Keratinocyte (primary cell): ENCODE measurements at regions not wholly inside any gene's neighbourhood (a gene's known extent, or its start where the extent isn't known, plus 50 kb on each side); places are given as distances from the start of the nearest gene placed in this dataset.

ENCODE experiments used
- DNase-seq: peaks from one replicate; pipeline ENCODE4 v3.0.0-alpha.2; 2011; ENCODE audit warnings: low read depth, missing footprints, low spot score
- FAIRE-seq: peaks from 2 replicates; lab custom pipeline; 2011; peaks lifted over from hg19 to GRCh38; lab: Jason Lieb, UNC
- H2AFZ ChIP-seq: 2 replicates; pipeline ENCODE4 v1.6.0; 2012; ENCODE audit warnings: low read length, control low read depth, inconsistent platforms; ENCODE audit not compliant: control insufficient read depth
- H3K27ac ChIP-seq: 2 replicates; pipeline ENCODE4 v1.5.1; 2011; ENCODE audit warnings: low read length; ENCODE audit not compliant: control insufficient read depth, insufficient read depth
- H3K27me3 ChIP-seq: 3 replicates; pipeline ENCODE4 v1.6.0; 2011; ENCODE audit warnings: low read length; ENCODE audit not compliant: control insufficient read depth, insufficient read depth; ENCODE audit errors: extremely low read depth
- H3K36me3 ChIP-seq, 2 experiments: 2 replicates in 1 of 2; 3 replicates in 1 of 2; pipeline ENCODE4 v1.5.1; 2011; ENCODE audit warnings: low read length in 2 of 2, mild to moderate bottlenecking in 1 of 2; ENCODE audit not compliant: control insufficient read depth in 2 of 2, insufficient read depth in 2 of 2; ENCODE audit errors: extremely low read depth in 1 of 2
- H3K4me1 ChIP-seq: 3 replicates; pipeline ENCODE4 v1.5.1; 2011; ENCODE audit warnings: low read length; ENCODE audit not compliant: control insufficient read depth, insufficient read depth; ENCODE audit errors: extremely low read depth
- H3K4me2 ChIP-seq: 3 replicates; pipeline ENCODE4 v1.6.0; 2011; ENCODE audit warnings: low read depth, low read length; ENCODE audit not compliant: control insufficient read depth, insufficient read depth; ENCODE audit errors: extremely low read depth
- H3K4me3 ChIP-seq, 3 experiments: fragments of 200-600 bp in 1 of 3; sonication (generic) in 1 of 3; 2 replicates in 2 of 3; 3 replicates in 1 of 3; pipeline ENCODE4 v1.5.1; 2011 to 2016; ENCODE audit warnings: low read length in 3 of 3, mild to moderate bottlenecking in 3 of 3, control low read depth in 2 of 3, inconsistent platforms in 1 of 3, low read depth in 1 of 3, mixed read lengths in 1 of 3, mixed run types in 1 of 3, moderate library complexity in 1 of 3; ENCODE audit not compliant: control insufficient read depth in 2 of 3, insufficient read depth in 2 of 3; ENCODE audit errors: extremely low read depth in 1 of 3
- H3K79me2 ChIP-seq: 2 replicates; pipeline ENCODE4 v1.6.0; 2012; ENCODE audit warnings: low read length; ENCODE audit not compliant: control insufficient read depth, insufficient read depth
- H3K9ac ChIP-seq: 3 replicates; pipeline ENCODE4 v1.6.0; 2011; ENCODE audit warnings: low read length; ENCODE audit not compliant: control insufficient read depth, insufficient read depth; ENCODE audit errors: extremely low read depth
- H3K9me1 ChIP-seq: 3 replicates; pipeline ENCODE4 v1.6.0; 2011; ENCODE audit warnings: low read length; ENCODE audit not compliant: control insufficient read depth, insufficient read depth; ENCODE audit errors: extremely low read depth
- H3K9me3 ChIP-seq: 2 replicates; pipeline ENCODE4 v1.5.1; 2012; ENCODE audit warnings: low read depth, low read length; ENCODE audit not compliant: control insufficient read depth
- H4K20me1 ChIP-seq: 3 replicates; pipeline ENCODE4 v1.6.0; 2011; ENCODE audit warnings: low read length; ENCODE audit not compliant: control insufficient read depth, insufficient read depth; ENCODE audit errors: extremely low read depth
- EZH2 ChIP-seq: IDR thresholded peaks from one replicate; pipeline ENCODE4 v1.6.1; 2012; ENCODE audit warnings: inconsistent platforms, mild to moderate bottlenecking, low read length, moderate library complexity
- dilution Hi-C: fragments of 300-500 bp; cut with MboI; formaldehyde crosslinking; loops from one replicate; pipeline ENCODE4 v1.7.0; 2020; ENCODE audit warnings: low sequenced_read_pairs; ENCODE audit not compliant: extremely low pct_ligation_motif_present
- TF ChIP-seq, protein P1 (sequence below), 3 experiments: IDR thresholded peaks in 1 of 3; conservative IDR thresholded peaks in 1 of 3; optimal IDR thresholded peaks in 1 of 3; 2 replicates in 2 of 3; 3 replicates in 1 of 3; pipeline versions ENCODE3 to v1.5.1; 2011; ENCODE audit warnings: low read length in 3 of 3, mild to moderate bottlenecking in 3 of 3, moderate library complexity in 2 of 3, control low read depth in 1 of 3, inconsistent platforms in 1 of 3; ENCODE audit not compliant: insufficient read depth in 2 of 3; ENCODE audit errors: extremely low read depth in 1 of 3

DNA sequence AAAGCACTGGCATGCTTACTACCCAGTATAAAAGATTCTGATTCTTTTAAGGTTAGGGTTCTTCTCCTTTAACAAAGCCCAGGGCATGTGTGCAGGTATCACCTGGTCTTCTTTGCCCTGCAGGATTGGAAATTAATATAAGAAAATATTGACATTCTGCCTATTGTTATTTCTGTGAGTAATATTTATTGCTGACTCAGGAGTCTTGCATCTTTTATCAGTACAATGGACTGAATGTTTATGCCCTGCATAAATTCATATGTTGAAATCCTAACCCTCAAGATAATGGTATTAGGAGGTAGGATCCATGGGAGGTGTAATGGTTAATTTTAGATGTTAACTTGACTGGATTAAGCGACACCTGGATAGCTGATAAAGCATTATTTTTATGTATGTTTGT lies 189.0 kb downstream of the LRRC70 start:
- no peak overlapping the region for H3K4me3 ChIP-seq
- no peak overlapping the region for H3K4me2 ChIP-seq
- H3K4me1 ChIP-seq = no peaks in the 10 kb centered on the region
- dilution Hi-C loops = no loop called here
- H3K79me2 ChIP-seq = no peaks in the 10 kb centered on the region
- H3K27ac ChIP-seq = no peak overlapping the region
- FAIRE-seq (no peak), DNase-seq (no peak)
- no peaks in the 10 kb centered on the region for H3K27me3 ChIP-seq
- no peaks in the 10 kb centered on the region for H3K9me1 ChIP-seq
- TF ChIP-seq, protein P1, sequence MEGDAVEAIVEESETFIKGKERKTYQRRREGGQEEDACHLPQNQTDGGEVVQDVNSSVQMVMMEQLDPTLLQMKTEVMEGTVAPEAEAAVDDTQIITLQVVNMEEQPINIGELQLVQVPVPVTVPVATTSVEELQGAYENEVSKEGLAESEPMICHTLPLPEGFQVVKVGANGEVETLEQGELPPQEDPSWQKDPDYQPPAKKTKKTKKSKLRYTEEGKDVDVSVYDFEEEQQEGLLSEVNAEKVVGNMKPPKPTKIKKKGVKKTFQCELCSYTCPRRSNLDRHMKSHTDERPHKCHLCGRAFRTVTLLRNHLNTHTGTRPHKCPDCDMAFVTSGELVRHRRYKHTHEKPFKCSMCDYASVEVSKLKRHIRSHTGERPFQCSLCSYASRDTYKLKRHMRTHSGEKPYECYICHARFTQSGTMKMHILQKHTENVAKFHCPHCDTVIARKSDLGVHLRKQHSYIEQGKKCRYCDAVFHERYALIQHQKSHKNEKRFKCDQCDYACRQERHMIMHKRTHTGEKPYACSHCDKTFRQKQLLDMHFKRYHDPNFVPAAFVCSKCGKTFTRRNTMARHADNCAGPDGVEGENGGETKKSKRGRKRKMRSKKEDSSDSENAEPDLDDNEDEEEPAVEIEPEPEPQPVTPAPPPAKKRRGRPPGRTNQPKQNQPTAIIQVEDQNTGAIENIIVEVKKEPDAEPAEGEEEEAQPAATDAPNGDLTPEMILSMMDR (optimal IDR thresholded peaks at IDR 0.05 in 1 of 3, IDR thresholded peaks at IDR 0.05 in 1 of 3, conservative IDR thresholded peaks at IDR 0.05 in 1 of 3; ENCODE audit: extremely low read depth in 1 of 3, insufficient read depth in 2 of 3, low read length in 3 of 3) = no peak
- TF ChIP-seq EZH2 = no peak
- no peak overlapping the region for H2AFZ ChIP-seq
- no peak overlapping the region for H3K9ac ChIP-seq
- no peaks in the 10 kb centered on the region for H3K36me3 ChIP-seq
- H4K20me1 ChIP-seq = no peaks in the 10 kb centered on the region
- no peaks in the 10 kb centered on the region for H3K9me3 ChIP-seq

DNA sequence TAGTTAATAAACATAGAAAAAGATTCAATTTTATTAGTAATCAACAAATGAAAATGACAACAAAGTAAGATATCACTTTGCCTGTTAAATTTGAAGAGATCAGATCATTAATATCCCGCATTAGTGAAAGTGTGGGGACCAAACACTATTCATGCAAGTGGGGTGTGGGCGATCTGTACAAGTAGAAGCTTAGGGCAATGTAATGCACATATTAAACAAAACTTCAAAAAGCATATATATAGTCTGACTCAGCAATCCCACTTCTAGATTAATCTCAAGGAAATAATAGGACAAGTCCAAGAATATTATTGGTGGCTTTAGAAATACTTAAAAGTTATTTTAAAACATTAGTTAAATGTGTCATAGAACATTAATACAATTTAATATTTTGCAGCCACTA lies 188.5 kb downstream of the LRRC70 start:
- Histone ChIP-seq H2AFZ (no peak overlapping the region), H3K4me3 (no peak overlapping the region), H3K9me3 (no peaks in the 10 kb centered on the region), H3K4me2 (no peak overlapping the region), H3K27me3 (no peaks in the 10 kb centered on the region), H3K9ac (no peak overlapping the region), H3K79me2 (no peaks in the 10 kb centered on the region), H3K4me1 (no peaks in the 10 kb centered on the region), H3K36me3 (no peaks in the 10 kb centered on the region), H3K27ac (no peak overlapping the region), H4K20me1 (no peaks in the 10 kb centered on the region), H3K9me1 (no peaks in the 10 kb centered on the region)
- no peak for TF ChIP-seq EZH2
- TF ChIP-seq, protein P1 (optimal IDR thresholded peaks at IDR 0.05 in 1 of 3, IDR thresholded peaks at IDR 0.05 in 1 of 3, conservative IDR thresholded peaks at IDR 0.05 in 1 of 3; ENCODE audit: extremely low read depth in 1 of 3, insufficient read depth in 2 of 3, low read length in 3 of 3) = no peak
- DNase-seq (no peak), FAIRE-seq (no peak)
- dilution Hi-C loops = no loop called here
